DND-41 (cell line): ENCODE measurements at regions not wholly inside any gene's neighbourhood (a gene's known extent, or its start where the extent isn't known, plus 50 kb on each side); places are given as distances from the start of the nearest gene placed in this dataset.

Experiments used
- ATAC-seq: fragments of 200-7000 bp; cut with Tn5 transposase; 3 replicates; pipeline ENCODE4 v1.9.1; 2021; ENCODE audit warnings: low read depth; ENCODE audit not compliant: insufficient read depth
- DNase-seq: peaks from one replicate; pipeline ENCODE4 v3.0.0-alpha.2; 2020
- H2AFZ ChIP-seq: 2 replicates; pipeline ENCODE4 v1.6.0; 2012; ENCODE audit warnings: low read depth, low read length
- H3K27ac ChIP-seq: 2 replicates; pipeline ENCODE4 v1.5.1; 2012; ENCODE audit warnings: low read length, inconsistent platforms
- H3K27me3 ChIP-seq: fragments of 200-600 bp; sonication (generic); 2 replicates; pipeline ENCODE4 v1.6.0; 2012; ENCODE audit warnings: low read length, mild to moderate bottlenecking, inconsistent platforms; ENCODE audit not compliant: insufficient read depth, poor library complexity
- H3K36me3 ChIP-seq: 2 replicates; pipeline ENCODE4 v1.5.1; 2012; ENCODE audit warnings: low read length, inconsistent platforms; ENCODE audit not compliant: insufficient read depth
- H3K4me1 ChIP-seq: 2 replicates; pipeline ENCODE4 v1.5.1; 2012; ENCODE audit warnings: mild to moderate bottlenecking, low read length; ENCODE audit not compliant: insufficient read depth
- H3K4me2 ChIP-seq: 2 replicates; pipeline ENCODE4 v1.6.0; 2012; ENCODE audit warnings: mild to moderate bottlenecking, moderate library complexity, low read length, inconsistent platforms; ENCODE audit not compliant: insufficient read depth
- H3K4me3 ChIP-seq, 2 experiments: fragments of 200-600 bp in 1 of 2; shearing (Covaris generic) in 1 of 2; 2 replicates each; pipeline ENCODE4 v1.5.1; 2012 to 2016; ENCODE audit warnings: inconsistent platforms in 2 of 2, low read length in 2 of 2, mild to moderate bottlenecking in 2 of 2, low read depth in 1 of 2, moderate library complexity in 1 of 2
- H3K79me2 ChIP-seq: 2 replicates; pipeline ENCODE4 v1.6.0; 2012; ENCODE audit warnings: low read length, inconsistent platforms; ENCODE audit not compliant: insufficient read depth
- H3K9ac ChIP-seq: 2 replicates; pipeline ENCODE4 v1.6.0; 2012; ENCODE audit warnings: low read depth, mild to moderate bottlenecking, inconsistent platforms, low read length, moderate library complexity
- H3K9me3 ChIP-seq: 2 replicates; pipeline ENCODE4 v1.5.1; 2012; ENCODE audit warnings: low read length, moderate library complexity, mild to moderate bottlenecking, inconsistent platforms; ENCODE audit not compliant: insufficient read depth, severe bottlenecking
- H4K20me1 ChIP-seq: 2 replicates; pipeline ENCODE4 v1.6.0; 2012; ENCODE audit warnings: low read length; ENCODE audit not compliant: insufficient read depth
- EZH2 ChIP-seq: IDR thresholded peaks from 3 replicates; pipeline ENCODE4 v1.6.1; 2012; ENCODE audit warnings: borderline replicate concordance, low read depth, mild to moderate bottlenecking, moderate library complexity, low read length, inconsistent platforms; ENCODE audit not compliant: severe bottlenecking
- TF ChIP-seq, protein P1 (sequence below): IDR thresholded peaks from 2 replicates; pipeline ENCODE4 v1.5.1; 2012; ENCODE audit warnings: borderline replicate concordance, low read length, moderate library complexity, mild to moderate bottlenecking; ENCODE audit not compliant: poor library complexity, severe bottlenecking; ENCODE audit errors: extremely low read depth

DNA sequence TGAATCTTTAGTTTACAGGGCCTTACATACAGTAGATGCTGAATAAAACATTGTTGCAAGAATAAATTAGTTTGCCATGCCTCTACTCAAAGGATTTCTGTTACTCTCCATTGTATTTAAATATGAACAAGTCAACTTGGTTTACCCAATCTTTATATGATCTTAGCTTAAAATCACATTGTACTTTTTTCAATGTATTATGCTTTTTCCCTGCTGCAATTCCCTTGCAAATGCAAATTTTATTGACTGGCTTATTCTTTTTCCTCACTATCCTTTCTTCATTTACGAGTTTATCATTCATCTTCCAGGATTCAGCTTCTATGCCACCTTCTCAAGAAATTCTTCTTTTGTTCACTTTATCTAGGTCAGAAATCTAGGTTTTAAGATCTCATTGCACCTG is 571.4 kb upstream of the ZNF804A start:
- no peak overlapping the region for H2AFZ ChIP-seq
- no peak for ATAC-seq
- no peak overlapping the region for H3K4me2 ChIP-seq
- H3K4me1 ChIP-seq, result no peaks in the 10 kb centered on the region
- H3K79me2 ChIP-seq, result no peaks in the 10 kb centered on the region
- H3K36me3 ChIP-seq, result no peaks in the 10 kb centered on the region
- no peak overlapping the region for H3K4me3 ChIP-seq
- TF ChIP-seq, protein P1, sequence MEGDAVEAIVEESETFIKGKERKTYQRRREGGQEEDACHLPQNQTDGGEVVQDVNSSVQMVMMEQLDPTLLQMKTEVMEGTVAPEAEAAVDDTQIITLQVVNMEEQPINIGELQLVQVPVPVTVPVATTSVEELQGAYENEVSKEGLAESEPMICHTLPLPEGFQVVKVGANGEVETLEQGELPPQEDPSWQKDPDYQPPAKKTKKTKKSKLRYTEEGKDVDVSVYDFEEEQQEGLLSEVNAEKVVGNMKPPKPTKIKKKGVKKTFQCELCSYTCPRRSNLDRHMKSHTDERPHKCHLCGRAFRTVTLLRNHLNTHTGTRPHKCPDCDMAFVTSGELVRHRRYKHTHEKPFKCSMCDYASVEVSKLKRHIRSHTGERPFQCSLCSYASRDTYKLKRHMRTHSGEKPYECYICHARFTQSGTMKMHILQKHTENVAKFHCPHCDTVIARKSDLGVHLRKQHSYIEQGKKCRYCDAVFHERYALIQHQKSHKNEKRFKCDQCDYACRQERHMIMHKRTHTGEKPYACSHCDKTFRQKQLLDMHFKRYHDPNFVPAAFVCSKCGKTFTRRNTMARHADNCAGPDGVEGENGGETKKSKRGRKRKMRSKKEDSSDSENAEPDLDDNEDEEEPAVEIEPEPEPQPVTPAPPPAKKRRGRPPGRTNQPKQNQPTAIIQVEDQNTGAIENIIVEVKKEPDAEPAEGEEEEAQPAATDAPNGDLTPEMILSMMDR, result no peak
- TF ChIP-seq EZH2, result no peak
- no peak for DNase-seq
- H3K9me3 ChIP-seq, result no peaks in the 10 kb centered on the region
- no peak overlapping the region for H3K9ac ChIP-seq
- H3K27me3 ChIP-seq, result no peaks in the 10 kb centered on the region
- no peaks in the 10 kb centered on the region for H4K20me1 ChIP-seq
- H3K27ac ChIP-seq, result no peak overlapping the region

DNA sequence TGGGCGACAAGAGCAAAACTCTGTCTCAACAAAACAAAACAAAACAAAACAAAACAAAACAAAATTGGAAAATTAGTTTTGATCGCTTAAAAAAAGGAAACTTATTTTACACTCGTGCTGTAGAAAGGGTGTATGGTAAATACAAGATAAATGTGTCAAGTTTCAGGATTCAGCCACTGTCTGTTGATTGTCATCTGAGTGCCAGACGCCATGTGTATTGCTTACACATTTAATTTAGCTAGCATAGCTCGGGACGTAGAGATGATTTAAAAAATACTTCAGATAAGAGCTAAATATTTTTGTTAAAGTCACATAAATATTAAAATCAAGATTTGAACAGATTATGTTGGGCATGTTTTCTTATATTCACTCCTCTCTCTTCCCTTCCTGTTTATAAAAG is 568.1 kb upstream of the ZNF804A start:
- Histone ChIP-seq H3K4me1 (no peaks in the 10 kb centered on the region), H4K20me1 (no peaks in the 10 kb centered on the region), H3K9ac (no peak overlapping the region), H3K4me2 (no peak overlapping the region), H3K27me3 (no peaks in the 10 kb centered on the region), H3K79me2 (no peaks in the 10 kb centered on the region), H3K4me3 (no peak overlapping the region), H3K27ac (no peak overlapping the region), H3K9me3 (no peaks in the 10 kb centered on the region), H3K36me3 (no peaks in the 10 kb centered on the region), H2AFZ (no peak overlapping the region)
- TF ChIP-seq EZH2, result no peak
- TF ChIP-seq, protein P1, result no peak
- DNase-seq (no peak), ATAC-seq (no peak)

DNA sequence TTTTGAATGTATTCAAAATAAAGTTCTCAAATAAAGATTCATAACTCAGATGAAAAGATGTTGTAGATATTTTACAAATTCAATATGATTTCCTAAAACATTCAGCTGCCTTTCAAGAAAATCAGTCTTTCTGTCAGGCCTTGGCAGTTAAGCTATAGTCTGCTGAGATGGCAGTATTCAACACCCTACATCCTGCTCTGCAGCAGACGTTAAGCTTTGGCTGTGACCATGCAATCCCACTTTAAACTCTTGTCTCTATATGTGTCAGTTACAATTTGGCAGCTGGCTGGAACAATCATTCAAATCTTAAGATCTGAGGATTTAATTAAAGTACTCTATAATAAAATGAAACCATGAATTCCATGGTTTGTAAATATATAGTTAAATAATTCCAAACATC is 567.3 kb upstream of the ZNF804A start:
- Histone ChIP-seq H3K4me2 (no peak overlapping the region), H3K27ac (no peak overlapping the region)

More for the DNA sequence above, 567.3 kb upstream of the ZNF804A start:
- no peak for TF ChIP-seq EZH2
- TF ChIP-seq, protein P1, result no peak
- Histone ChIP-seq H4K20me1 (no peaks in the 10 kb centered on the region), H3K9me3 (no peaks in the 10 kb centered on the region), H3K4me1 (no peaks in the 10 kb centered on the region), H2AFZ (no peak overlapping the region), H3K4me3 (no peak overlapping the region), H3K36me3 (no peaks in the 10 kb centered on the region), H3K9ac (no peak overlapping the region), H3K27me3 (no peaks in the 10 kb centered on the region), H3K79me2 (no peaks in the 10 kb centered on the region)
- DNase-seq (no peak), ATAC-seq (no peak)
